IMR-90 (cell line): ENCODE measurements at regions not wholly inside any gene's neighbourhood (a gene's known extent, or its start where the extent isn't known, plus 50 kb on each side); places are given as distances from the start of the nearest gene placed in this dataset.

ENCODE experiments used
- ATAC-seq: fragments of 200-7000 bp; cut with Tn5 transposase; 2 replicates; pipeline ENCODE4 v1.9.1; 2020; ENCODE audit warnings: low read depth, mild to moderate bottlenecking, moderate library complexity
- BruUV-seq: library from RNA; stranded (reverse); fragments of 400-500 nt; replicated peaks from 2 replicates; lab custom pipeline; 2021; lab: Mats Ljungman, UMichigan
- CTCF ChIA-PET: fragments of 300-600 bp; formaldehyde crosslinking; extraction: SDS; loops from one replicate; lab custom pipeline; 2021; ENCODE audit warnings: antibody characterized with exemption; lab: Yijun Ruan, JAX
- POLR2A ChIA-PET: fragments of 300-600 bp; sonication (Branson Sonifier 250); formaldehyde crosslinking; loops from one replicate; lab custom pipeline; 2022; ENCODE audit warnings: antibody characterized with exemption; ENCODE audit not compliant: unreplicated experiment; lab: Charles Lee
- DNase-seq: peaks from one replicate; pipeline ENCODE4 v3.0.0; 2013
- H2AFZ ChIP-seq: replicated peaks from 2 replicates; pipeline ENCODE3; 2013; ENCODE audit warnings: low read length, mild to moderate bottlenecking; ENCODE audit not compliant: poor library complexity
- H2AK5ac ChIP-seq: 2 replicates; pipeline ENCODE4 v1.6.1; 2013; ENCODE audit warnings: low read depth, low read length, inconsistent platforms
- H2AK9ac ChIP-seq: replicated peaks from 2 replicates; pipeline ENCODE3; 2013; ENCODE audit warnings: mild to moderate bottlenecking, low read depth, low read length, moderate library complexity; ENCODE audit not compliant: poor library complexity
- H2BK120ac ChIP-seq: 2 replicates; pipeline ENCODE4 v1.6.1; 2013; ENCODE audit warnings: low read depth, low read length, inconsistent platforms
- H2BK15ac ChIP-seq: 3 replicates; pipeline ENCODE4 v1.6.1; 2013; ENCODE audit warnings: low read depth, low read length, inconsistent platforms
- H2BK20ac ChIP-seq: 2 replicates; pipeline ENCODE4 v1.6.1; 2013; ENCODE audit warnings: low read depth, mild to moderate bottlenecking, inconsistent platforms, low read length, moderate library complexity
- H2BK5ac ChIP-seq: 2 replicates; pipeline ENCODE4 v1.6.1; 2013; ENCODE audit warnings: mild to moderate bottlenecking, low read depth, low read length, inconsistent platforms; ENCODE audit not compliant: poor library complexity, severe bottlenecking
- H3K14ac ChIP-seq: replicated peaks from 2 replicates; pipeline ENCODE4 v1.6.1; 2013; ENCODE audit warnings: low read depth, low read length, inconsistent platforms
- H3K18ac ChIP-seq: 2 replicates; pipeline ENCODE4 v1.6.1; 2013; ENCODE audit warnings: low read depth, low read length, control low read depth
- H3K23ac ChIP-seq: 2 replicates; pipeline ENCODE4 v1.6.1; 2013; ENCODE audit warnings: low read depth, low read length, inconsistent platforms
- H3K27ac ChIP-seq: 2 replicates; pipeline ENCODE4 v1.5.1; 2013; ENCODE audit warnings: mild to moderate bottlenecking, control low read depth, low read length; ENCODE audit not compliant: insufficient read depth
- H3K27me3 ChIP-seq: 2 replicates; pipeline ENCODE4 v1.6.1; 2013; ENCODE audit warnings: low read length; ENCODE audit not compliant: control insufficient read depth, insufficient read depth
- H3K36me3 ChIP-seq: 2 replicates; pipeline ENCODE4 v1.6.1; 2013; ENCODE audit warnings: low read length, mixed read lengths; ENCODE audit not compliant: control insufficient read depth, insufficient read depth
- H3K4ac ChIP-seq: 2 replicates; pipeline ENCODE4 v1.6.1; 2013; ENCODE audit warnings: low read depth, low read length, inconsistent platforms
- H3K4me1 ChIP-seq: 2 replicates; pipeline ENCODE4 v1.6.1; 2013; ENCODE audit warnings: low read length, mixed read lengths; ENCODE audit not compliant: control insufficient read depth, insufficient read depth
- H3K4me2 ChIP-seq: 2 replicates; pipeline ENCODE4 v1.6.1; 2013; ENCODE audit warnings: low read depth, mild to moderate bottlenecking, control low read depth, low read length, moderate library complexity
- H3K4me3 ChIP-seq: 2 replicates; pipeline ENCODE4 v1.5.1; 2013; ENCODE audit warnings: low read depth, mild to moderate bottlenecking, control low read depth, low read length, moderate library complexity; ENCODE audit not compliant: insufficient read depth
- H3K56ac ChIP-seq: 2 replicates; pipeline ENCODE4 v1.6.1; 2013; ENCODE audit warnings: low read length, inconsistent platforms; ENCODE audit not compliant: insufficient read depth; ENCODE audit errors: extremely low read depth
- H3K79me1 ChIP-seq, 2 experiments: 2 replicates each; pipeline ENCODE4 v1.6.1; 2013; ENCODE audit warnings: low read length in 2 of 2, inconsistent platforms in 1 of 2, low read depth in 1 of 2
- H3K9ac ChIP-seq: 2 replicates; pipeline ENCODE4 v1.6.1; 2013; ENCODE audit warnings: low read depth, low read length, control low read depth
- H3K9me1 ChIP-seq: 2 replicates; pipeline ENCODE4 v1.6.1; 2013; ENCODE audit warnings: low read length, inconsistent platforms; ENCODE audit not compliant: insufficient read depth
- H3K9me3 ChIP-seq: 2 replicates; pipeline ENCODE4 v1.6.1; 2013; ENCODE audit warnings: low read length; ENCODE audit not compliant: control insufficient read depth, insufficient read depth
- H4K20me1 ChIP-seq: 2 replicates; pipeline ENCODE4 v1.6.1; 2013; ENCODE audit warnings: low read length, inconsistent platforms; ENCODE audit not compliant: insufficient read depth
- H4K5ac ChIP-seq: 2 replicates; pipeline ENCODE4 v1.6.1; 2013; ENCODE audit warnings: mild to moderate bottlenecking, low read depth, low read length, control low read depth
- H4K8ac ChIP-seq, 2 experiments: 2 replicates each; pipeline ENCODE4 v1.6.1; 2013; ENCODE audit warnings: low read depth in 2 of 2, low read length in 2 of 2, control low read depth in 1 of 2, inconsistent platforms in 1 of 2
- H4K91ac ChIP-seq: 2 replicates; pipeline ENCODE4 v1.6.1; 2013; ENCODE audit warnings: low read depth, low read length, inconsistent platforms; ENCODE audit not compliant: insufficient read depth
- MAFK ChIP-seq: IDR thresholded peaks from 2 replicates; pipeline ENCODE4 v1.6.1; 2012; ENCODE audit warnings: low read depth, low read length, improper control_type of control experiment
- WGBS, 2 experiments: methylation state at CpG; one replicate each; pipeline versions ENCODE4 v1.1.5 to v1.1.7; 2013; ENCODE audit warnings: missing lambda C conversion rate in 2 of 2; ENCODE audit not compliant: insufficient read length in 1 of 2; ENCODE audit errors: extremely low coverage in 2 of 2; 5-methylcytosine and 5-hydroxymethylcytosine counted together
- dilution Hi-C: fragments of 300-500 bp; cut with HindIII; formaldehyde crosslinking; loops from one replicate; pipeline ENCODE4 v1.14.3; 2018; ENCODE audit warnings: low sequenced_read_pairs; ENCODE audit not compliant: unreplicated experiment
- in situ Hi-C: fragments of 300-500 bp; cut with MboI; formaldehyde crosslinking; loops from 3 replicates; pipeline ENCODE4 v1.14.3; 2019; ENCODE audit warnings: low sequenced_read_pairs, inconsistent platforms, mixed read lengths
- intact Hi-C: fragments of 100-400 bp; cut with micrococcal nuclease; formaldehyde crosslinking; loops from 2 replicates; pipeline ENCODE4 v1.10.0; 2022

DNA sequence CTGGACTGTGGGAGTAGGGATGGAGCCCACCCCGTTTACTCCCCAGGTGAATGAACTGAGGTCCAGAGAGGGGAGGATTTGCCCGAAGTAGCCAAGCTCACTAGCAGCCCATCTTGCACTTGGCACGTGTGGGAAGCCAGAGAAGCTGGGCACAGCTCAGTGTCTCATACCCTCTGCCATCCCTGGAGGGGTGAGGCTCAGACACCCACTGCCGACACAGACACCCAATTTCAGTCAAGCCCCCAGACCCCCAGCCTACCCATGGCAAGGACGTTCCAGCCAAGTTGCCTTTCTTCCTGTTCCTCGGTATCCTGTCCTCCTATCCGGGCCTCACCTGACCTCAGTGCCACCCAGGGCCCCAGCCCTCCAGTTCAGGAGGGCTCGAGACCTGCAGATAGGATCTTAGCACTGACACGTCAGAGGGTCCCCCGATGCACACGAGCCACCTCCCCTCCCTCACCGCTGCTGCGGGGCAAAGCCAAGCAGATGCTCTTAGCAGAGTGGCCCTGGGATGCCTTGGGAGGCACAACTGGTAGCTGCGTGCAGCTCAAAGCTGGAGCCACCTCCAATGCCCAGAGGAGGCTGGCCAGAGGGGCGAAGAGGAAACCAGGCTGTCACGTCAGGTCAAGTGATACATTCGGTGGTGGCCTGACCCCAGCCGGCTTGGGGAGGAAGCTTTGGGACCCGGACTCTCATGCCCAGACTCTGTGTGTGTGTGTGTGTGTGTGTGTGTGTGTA, 90.4 kb upstream of the TNRC6C start:
- Histone ChIP-seq H3K18ac (no peak overlapping the region), H3K4me3 (no peak overlapping the region), H3K23ac (no peak overlapping the region), H4K20me1 (no peaks in the 10 kb centered on the region), H2BK5ac (no peak overlapping the region), H3K9me1 (no peaks in the 10 kb centered on the region), H2AK9ac (no peak overlapping the region), H4K91ac (no peak overlapping the region), H3K9ac (no peak overlapping the region), H3K56ac (no peak overlapping the region), H3K79me1 (no peaks in the 10 kb centered on the region), H4K8ac (no peak overlapping the region), H2AFZ (no peak overlapping the region), H3K9me3 (no peaks in the 10 kb centered on the region), H3K27ac (no peak overlapping the region), H3K27me3 (peaks cover 51% of the 10 kb centered on the region), H3K4me2 (no peak overlapping the region), H3K14ac (no peak overlapping the region), H4K5ac (no peak overlapping the region), H3K36me3 (no peaks in the 10 kb centered on the region), H3K4ac (no peak overlapping the region), H2BK20ac (no peak overlapping the region), H3K4me1 (no peaks in the 10 kb centered on the region), H2BK15ac (no peak overlapping the region), H2AK5ac (no peak overlapping the region), H2BK120ac (no peak overlapping the region)
- in situ Hi-C loops: no loop called here
- CTCF ChIA-PET: no interaction called here
- DNase-seq: no peak
- ATAC-seq: no peak
- BruUV-seq: no TSS peak
- WGBS, 2 experiments: 70% methylated on average over 7 of the region's 19 CpGs; no CpG with 5 or more reads in 1 of the 2 experiments
- TF ChIP-seq MAFK: no peak
- POLR2A ChIA-PET: no interaction called here
- intact Hi-C loops: no loop called here
- dilution Hi-C loops: no loop called here
